CD14-positive monocyte (primary cell): ENCODE measurements at regions not wholly inside any gene's neighbourhood (a gene's known extent, or its start where the extent isn't known, plus 50 kb on each side); places are given as distances from the start of the nearest gene placed in this dataset.

Experiments
- DNase-seq, 3 donors: peaks; one replicate each; pipeline ENCODE4 v3.0.0-alpha.2; 2011 to 2022
- H2AFZ ChIP-seq: 2 replicates; pipeline ENCODE4 v1.6.0; 2012; ENCODE audit warnings: mild to moderate bottlenecking, low read depth, low read length, inconsistent platforms; ENCODE audit not compliant: insufficient read depth, poor library complexity, severe bottlenecking
- H3K27ac ChIP-seq, 2 donors: 1 replicate in 1 of 2; 2 replicates in 1 of 2; pipeline ENCODE4 v1.5.1; 2012 to 2013; ENCODE audit warnings: low read length in 2 of 2, control low read depth in 1 of 2, inconsistent platforms in 1 of 2, low read depth in 1 of 2, mild to moderate bottlenecking in 1 of 2
- H3K27me3 ChIP-seq, 2 donors: one replicate each; pipeline versions ENCODE4 v1.6.0 to v1.6.1; 2011 to 2013; ENCODE audit warnings: low read length in 2 of 2; ENCODE audit not compliant: control insufficient read depth in 2 of 2, insufficient read depth in 2 of 2
- H3K36me3 ChIP-seq, 2 donors: replicated peaks in 1 of 2; 1 replicate in 1 of 2; 2 replicates in 1 of 2; pipeline versions ENCODE4 v1.5.1 to v1.6.1; 2012 to 2013; ENCODE audit warnings: low read length in 2 of 2, control low read depth in 1 of 2, inconsistent platforms in 1 of 2, mild to moderate bottlenecking in 1 of 2; ENCODE audit not compliant: insufficient read depth in 2 of 2, control insufficient read depth in 1 of 2
- H3K4me1 ChIP-seq, 2 donors: 1 replicate in 1 of 2; 2 replicates in 1 of 2; pipeline versions ENCODE4 v1.5.1 to v1.6.1; 2012 to 2013; ENCODE audit warnings: low read length in 2 of 2, control low read depth in 1 of 2, inconsistent platforms in 1 of 2, mild to moderate bottlenecking in 1 of 2, moderate library complexity in 1 of 2; ENCODE audit not compliant: insufficient read depth in 2 of 2, control insufficient read depth in 1 of 2
- H3K4me2 ChIP-seq: replicated peaks from 2 replicates; pipeline ENCODE3; 2012; ENCODE audit warnings: low read length, moderate library complexity, mild to moderate bottlenecking; ENCODE audit not compliant: poor library complexity, severe bottlenecking; ENCODE audit errors: extremely low read depth
- H3K4me3 ChIP-seq, 3 experiments: fragments of 200-600 bp in 1 of 3; sonication (generic) in 1 of 3; replicated peaks in 1 of 3; 1 replicate in 2 of 3; 2 replicates in 1 of 3; pipeline ENCODE4 v1.5.1; 2011 to 2013; ENCODE audit warnings: low read length in 3 of 3, mild to moderate bottlenecking in 3 of 3, control low read depth in 2 of 3, low read depth in 2 of 3, inconsistent platforms in 1 of 3, moderate library complexity in 1 of 3
- H3K79me2 ChIP-seq: 2 replicates; pipeline ENCODE4 v1.6.0; 2012; ENCODE audit warnings: mild to moderate bottlenecking, control low read depth, inconsistent platforms, low read length, moderate library complexity; ENCODE audit not compliant: insufficient read depth
- H3K9ac ChIP-seq: 2 replicates; pipeline ENCODE4 v1.6.0; 2017; ENCODE audit warnings: low read length, mild to moderate bottlenecking; ENCODE audit not compliant: insufficient read depth, poor library complexity, severe bottlenecking
- H3K9me3 ChIP-seq, 2 donors: replicated peaks in 1 of 2; 1 replicate in 1 of 2; 2 replicates in 1 of 2; pipeline versions ENCODE4 v1.5.1 to v1.6.1; 2012 to 2013; ENCODE audit warnings: low read length in 2 of 2, control low read depth in 1 of 2; ENCODE audit not compliant: control insufficient read depth in 1 of 2, insufficient read depth in 1 of 2
- H4K20me1 ChIP-seq: 2 replicates; pipeline ENCODE4 v1.6.0; 2012; ENCODE audit warnings: mild to moderate bottlenecking, low read length, control low read depth, moderate library complexity; ENCODE audit not compliant: insufficient read depth
- H3K27ac Mint-ChIP-seq, 7 donors: one replicate each; pipeline ENCODE4 v1.8.0; 2020; ENCODE audit warnings: mild to moderate bottlenecking in 7 of 7, mixed read lengths in 7 of 7, moderate library complexity in 6 of 7, inconsistent platforms in 2 of 7
- H3K27me3 Mint-ChIP-seq, 3 donors: one replicate each; pipeline ENCODE4 v1.8.0; 2021 to 2022; ENCODE audit warnings: low read depth in 3 of 3, mild to moderate bottlenecking in 3 of 3, mixed read lengths in 3 of 3, moderate library complexity in 3 of 3, inconsistent platforms in 1 of 3
- H3K36me3 Mint-ChIP-seq, 2 donors: one replicate each; pipeline ENCODE4 v1.8.0; 2020; ENCODE audit warnings: mixed read lengths in 2 of 2, inconsistent platforms in 1 of 2, mild to moderate bottlenecking in 1 of 2
- H3K4me1 Mint-ChIP-seq: one replicate; pipeline ENCODE4 v1.8.0; 2020; ENCODE audit warnings: mild to moderate bottlenecking, mixed read lengths
- H3K4me3 Mint-ChIP-seq, 2 donors: one replicate each; pipeline ENCODE4 v1.8.0; 2020; ENCODE audit warnings: mild to moderate bottlenecking in 2 of 2, mixed read lengths in 2 of 2, moderate library complexity in 1 of 2
- H3K9me3 Mint-ChIP-seq, 7 donors: one replicate each; pipeline ENCODE4 v1.8.0; 2020 to 2022; ENCODE audit warnings: mixed read lengths in 7 of 7, mild to moderate bottlenecking in 6 of 7, moderate library complexity in 6 of 7, inconsistent platforms in 2 of 7
- CTCF ChIP-seq: fragments of 200-600 bp; IDR thresholded peaks from one replicate; pipeline ENCODE4 v1.8.0; 2022; ENCODE audit warnings: antibody characterized with exemption, mild to moderate bottlenecking
- WGBS: methylation state at CpG from one replicate; pipeline ENCODE4 v1.1.5; 2013; ENCODE audit warnings: missing lambda C conversion rate; ENCODE audit not compliant: insufficient coverage; 5-methylcytosine and 5-hydroxymethylcytosine counted together
- intact Hi-C, 2 donors: fragments of 100-400 bp; cut with micrococcal nuclease; formaldehyde crosslinking; loops; one replicate each; pipeline versions ENCODE4 v1.15.0 to v1.15.1; 2023

- no peak overlapping the region for H3K27ac Mint-ChIP-seq
- peaks cover 0 to 3% (median 0%) of the 10 kb centered on the region in 3 donors for H3K27me3 Mint-ChIP-seq
Observed at GRCh38 chr11:107263844-107264563, 193.6 kb downstream of the CWF19L2 start.

GRCh38 chr11:107259811-107260221 is 197.8 kb downstream of the CWF19L2 start:
- H3K4me2 ChIP-seq = no peak overlapping the region
- whole genome bisulfite sequencing = 44% methylated on average over 5 of the region's 7 CpGs
- H3K27ac ChIP-seq = no peak overlapping the region
- Mint-ChIP-seq H3K27ac (no peak overlapping the region), H3K36me3 (no peaks in the 10 kb centered on the region), H3K27me3 (peaks cover 0 to 3% (median 0%) of the 10 kb centered on the region in 3 donors), H3K9me3 (peaks cover 3 to 16% (median 7%) of the 10 kb centered on the region in 7 donors), H3K4me1 (no peaks in the 10 kb centered on the region), H3K4me3 (no peak overlapping the region)
- DNase-seq = no peak
- no peak overlapping the region for H3K4me3 ChIP-seq
- H3K9me3 ChIP-seq = peaks cover 0 to 6% of the 10 kb centered on the region in 2 donors
- no peak for TF ChIP-seq CTCF
- no peak overlapping the region for H2AFZ ChIP-seq
- H3K36me3 ChIP-seq = no peaks in the 10 kb centered on the region
- no peaks in the 10 kb centered on the region for H3K79me2 ChIP-seq
- intact Hi-C loops = no loop called here
- H3K27me3 ChIP-seq = no peaks in the 10 kb centered on the region
- H4K20me1 ChIP-seq = no peaks in the 10 kb centered on the region
- H3K9ac ChIP-seq = no peak overlapping the region
- no peaks in the 10 kb centered on the region for H3K4me1 ChIP-seq

More at GRCh38 chr11:107263844-107264563, 193.6 kb downstream of the CWF19L2 start:
- H3K9me3 Mint-ChIP-seq = peaks cover 0 to 9% (median 4%) of the 10 kb centered on the region in 7 donors
- Histone ChIP-seq H3K4me1 (no peaks in the 10 kb centered on the region), H4K20me1 (no peaks in the 10 kb centered on the region), H3K9ac (no peak overlapping the region), H3K27ac (no peak overlapping the region), H3K79me2 (no peaks in the 10 kb centered on the region), H3K9me3 (no peaks in the 10 kb centered on the region), H3K4me3 (no peak overlapping the region), H2AFZ (no peak overlapping the region), H3K4me2 (no peak overlapping the region), H3K27me3 (no peaks in the 10 kb centered on the region), H3K36me3 (no peaks in the 10 kb centered on the region)
- H3K4me3 Mint-ChIP-seq = no peak overlapping the region
- no peak for TF ChIP-seq CTCF
- H3K36me3 Mint-ChIP-seq = no peaks in the 10 kb centered on the region
- WGBS = no CpG with 5 or more reads among the region's 2 CpGs
- no peaks in the 10 kb centered on the region for H3K4me1 Mint-ChIP-seq
- no peak for DNase-seq
- intact Hi-C loops = no loop called here
